Coronary artery (tissue), 2 donors: ENCODE measurements at regions not wholly inside any gene's neighbourhood (a gene's known extent, or its start where the extent isn't known, plus 50 kb on each side); places are given as distances from the start of the nearest gene placed in this dataset.

Experiments
- DNase-seq: peaks from one replicate; pipeline ENCODE4 v3.0.0-alpha.2; 2017; ENCODE audit warnings: low spot score
- H3K27ac ChIP-seq, 2 donors: fragments of 200-600 bp; sonication (generic); one replicate each; pipeline ENCODE4 v1.5.1; 2016 to 2019
- H3K4me3 ChIP-seq: fragments of 200-600 bp; sonication (generic); 2 replicates; pipeline ENCODE4 v1.5.1; 2016; ENCODE audit warnings: mild to moderate bottlenecking, moderate library complexity
- CTCF ChIP-seq: fragments of 200-600 bp; sonication (generic); IDR thresholded peaks from one replicate; pipeline ENCODE4 v1.5.1; 2019; ENCODE audit warnings: antibody characterized with exemption

GRCh38 chr10:28160866-28161405 lies 141.9 kb downstream of the MPP7 start:
- no peak for TF ChIP-seq CTCF
- DNase-seq, result no peak
- H3K4me3 ChIP-seq, result no peak overlapping the region
- H3K27ac ChIP-seq, result no peak overlapping the region

- TF ChIP-seq CTCF, result no peak
- no peak for DNase-seq
- Histone ChIP-seq H3K27ac (no peak overlapping the region), H3K4me3 (no peak overlapping the region)
These were observed 145.5 kb downstream of the MPP7 start for GRCh38 chr10:28157379-28157778.

- no peak overlapping the region for H3K4me3 ChIP-seq
- TF ChIP-seq CTCF, result no peak
- no peak for DNase-seq
- no peak overlapping the region for H3K27ac ChIP-seq
These were observed 147.1 kb downstream of the MPP7 start for GRCh38 chr10:28155726-28156125.

GRCh38 chr10:28151636-28152035 lies 151.2 kb downstream of the MPP7 start:
- no peak for TF ChIP-seq CTCF
- Histone ChIP-seq H3K27ac (no peak overlapping the region), H3K4me3 (no peak overlapping the region)
- DNase-seq, result no peak

GRCh38 chr10:28149746-28150145 lies 150.9 kb upstream of the ODAD2 start:
- Histone ChIP-seq H3K4me3 (no peak overlapping the region), H3K27ac (no peak overlapping the region)
- TF ChIP-seq CTCF, result no peak
- no peak for DNase-seq

- no peak for TF ChIP-seq CTCF
- Histone ChIP-seq H3K27ac (no peak overlapping the region), H3K4me3 (no peak overlapping the region)
- DNase-seq, result no peak
These were observed 148.8 kb upstream of the ODAD2 start for GRCh38 chr10:28147706-28148105.

GRCh38 chr10:28139138-28139537 lies 140.3 kb upstream of the ODAD2 start:
- Histone ChIP-seq H3K4me3 (no peak overlapping the region), H3K27ac (no peak overlapping the region)
- no peak for TF ChIP-seq CTCF
- DNase-seq, result no peak
